Myocyte (in vitro differentiated cells): ENCODE measurements at regions not wholly inside any gene's neighbourhood (a gene's known extent, or its start where the extent isn't known, plus 50 kb on each side); places are given as distances from the start of the nearest gene placed in this dataset.

Experiments used
- DNase-seq: peaks from one replicate; pipeline ENCODE4 v3.0.0-alpha.2; 2012; ENCODE audit warnings: low read depth

DNA sequence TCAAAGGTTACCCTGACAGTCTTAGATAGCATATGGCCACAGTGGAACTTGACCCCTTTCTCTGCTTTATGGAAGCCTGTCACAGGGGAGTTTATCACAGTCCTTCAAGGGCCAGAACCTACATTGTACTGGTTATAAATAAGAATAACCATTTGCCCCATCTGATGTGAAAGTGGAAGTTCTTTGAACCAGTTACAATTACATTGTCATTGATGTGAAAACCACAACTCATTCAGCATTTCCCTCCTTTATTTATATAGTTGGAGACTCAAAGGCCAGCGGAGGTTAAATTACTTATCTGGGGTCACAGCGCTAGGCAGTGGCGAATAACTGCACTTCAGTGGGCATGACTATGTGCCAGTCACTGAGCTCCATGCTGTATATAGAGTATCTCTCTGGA, 60.5 kb upstream of the TBC1D5 start:
- DNase-seq = no peak

DNA sequence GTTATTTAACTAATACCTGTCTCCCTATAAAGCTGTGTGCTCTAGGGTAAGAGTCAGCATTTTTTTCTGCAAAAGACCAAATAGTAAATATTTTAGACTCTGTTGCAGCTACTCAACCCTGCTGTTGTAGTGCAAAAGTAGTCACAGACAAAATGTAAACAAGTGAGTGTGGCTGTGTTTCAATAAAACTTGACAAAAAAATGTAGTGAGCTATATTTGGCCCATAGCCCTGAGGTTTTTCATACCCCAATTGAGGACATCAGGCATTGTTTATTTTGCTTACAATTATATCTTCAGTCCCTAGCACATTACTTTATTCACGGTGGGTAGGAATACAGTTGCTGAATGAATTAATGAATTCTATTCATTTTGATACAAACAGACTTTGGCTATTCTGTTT, 58.7 kb upstream of the TBC1D5 start:
- DNase-seq = no peak

DNA sequence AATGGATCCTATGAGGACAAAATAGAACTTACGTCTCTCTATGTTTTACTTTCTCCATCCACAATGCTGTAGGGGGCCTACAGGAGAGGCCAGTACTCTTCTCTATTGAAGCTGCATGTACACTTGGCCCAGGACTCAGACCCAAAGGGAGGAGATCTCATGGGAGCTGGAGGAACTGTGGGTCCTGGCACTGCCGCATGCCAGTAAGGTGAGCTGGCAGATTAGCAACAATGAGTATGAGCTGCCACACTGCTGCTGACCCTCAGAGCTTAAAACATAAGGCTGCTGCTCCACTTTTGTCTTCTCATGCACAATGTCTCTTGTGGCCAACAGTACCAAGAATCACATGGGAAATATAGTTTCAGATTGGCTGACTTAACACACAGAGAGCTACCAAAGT, 57.8 kb upstream of the TBC1D5 start:
- no peak for DNase-seq

DNA sequence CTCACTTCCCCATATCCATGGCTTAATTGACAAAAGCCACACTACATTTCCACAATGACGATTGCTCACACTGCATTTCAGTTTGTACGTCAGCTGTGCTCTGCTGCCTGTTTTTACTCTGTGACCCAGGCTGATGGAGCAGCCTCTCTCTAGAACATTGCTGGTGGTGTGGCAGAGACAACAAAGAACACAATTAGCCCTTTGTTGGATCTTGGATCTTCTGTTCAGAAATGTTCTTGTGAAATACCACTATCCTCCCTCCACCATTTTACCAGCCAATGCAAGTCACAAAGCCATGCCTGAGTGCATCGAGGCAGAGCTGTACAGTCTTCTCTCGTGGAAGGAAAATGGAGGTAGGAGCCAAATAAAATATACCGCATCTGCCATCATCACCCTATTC, 56.9 kb upstream of the TBC1D5 start:
- DNase-seq = no peak

DNA sequence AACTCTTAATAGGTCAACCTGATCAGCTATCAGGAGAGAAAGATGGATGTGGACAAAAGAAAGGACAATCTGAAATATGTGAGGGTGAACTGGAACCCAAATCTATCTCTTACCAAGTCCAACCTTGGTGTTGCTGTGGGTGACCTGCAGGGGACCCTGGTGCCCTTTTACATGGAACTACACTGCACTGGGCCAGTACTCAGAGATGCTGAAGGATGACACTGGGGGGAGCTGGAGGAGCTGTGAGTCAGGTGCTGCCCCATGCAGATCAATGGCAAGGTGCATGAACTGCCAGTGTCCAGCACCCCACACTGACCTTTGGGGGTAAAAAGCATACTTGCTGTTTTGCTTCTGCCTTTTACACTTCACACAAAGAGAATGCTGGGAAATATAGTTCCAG, 55.6 kb upstream of the TBC1D5 start:
- DNase-seq = no peak

DNA sequence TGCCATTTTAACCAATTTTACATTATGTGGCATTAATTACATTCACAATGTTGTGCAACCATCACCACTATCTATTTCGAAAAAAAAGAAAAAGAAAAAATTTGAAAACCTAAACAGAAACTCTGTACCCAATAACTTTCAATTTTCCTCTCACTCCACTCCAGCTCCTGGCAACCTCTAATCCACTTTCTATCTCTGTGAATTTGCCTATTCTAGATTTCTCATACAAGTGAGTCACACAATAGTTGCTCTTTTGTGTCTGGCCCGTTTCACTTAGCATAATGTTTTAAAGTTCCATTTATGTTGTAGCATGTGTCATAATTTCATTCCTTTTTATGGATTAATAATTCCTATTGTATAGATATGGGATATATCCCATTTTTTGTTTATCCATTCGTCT, 53.3 kb upstream of the TBC1D5 start:
- DNase-seq = no peak

DNA sequence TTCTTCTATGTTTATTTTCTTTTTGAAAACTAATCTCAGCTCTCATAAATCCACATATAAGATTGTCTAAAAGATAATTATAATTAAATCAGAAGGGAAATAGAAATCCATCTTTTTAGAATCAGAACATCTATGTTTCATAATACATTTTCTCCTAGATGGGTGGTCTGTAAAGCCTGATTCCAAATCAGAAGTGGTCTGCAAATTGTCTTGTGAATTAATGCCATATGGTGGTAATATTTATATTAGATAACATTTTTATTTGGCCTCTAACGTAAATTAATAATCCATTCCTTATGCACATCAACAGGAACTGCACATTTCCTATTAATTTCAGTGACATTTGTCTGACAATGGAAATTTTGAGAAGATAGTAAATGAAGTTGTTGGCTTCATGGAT, 52.8 kb upstream of the TBC1D5 start:
- DNase-seq = no peak

DNA sequence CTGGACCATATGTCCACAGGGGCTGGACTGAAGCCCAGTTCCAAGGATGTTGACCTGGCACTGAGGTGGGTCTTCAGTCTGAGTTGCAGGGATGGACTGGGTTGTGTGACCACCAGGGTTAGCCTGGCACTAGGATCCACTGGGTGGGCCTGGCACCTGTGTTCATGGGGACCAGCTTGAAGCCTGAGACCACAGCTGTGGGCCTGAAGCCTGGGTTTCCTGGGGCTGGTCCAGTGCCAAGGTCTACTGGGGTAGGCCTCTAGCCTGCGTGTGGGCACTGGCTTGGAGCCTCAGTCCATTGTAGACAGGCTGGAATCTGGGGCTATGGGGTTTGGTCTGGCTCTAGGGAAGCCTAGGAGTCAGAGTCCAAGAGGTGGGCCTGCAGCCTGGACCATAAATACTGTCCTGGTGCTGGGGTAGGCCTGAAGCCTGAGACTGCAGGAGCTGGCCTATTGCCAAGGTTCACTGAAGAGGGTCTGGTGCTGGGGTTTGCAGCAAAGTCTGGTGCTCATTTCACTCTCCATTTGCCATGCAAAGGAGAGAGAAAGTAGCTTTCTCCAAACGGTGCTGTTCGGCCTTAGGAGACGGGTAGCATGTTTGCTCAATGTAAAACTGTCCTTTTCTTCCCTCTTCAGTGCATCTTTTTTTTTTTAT, 51.2 kb upstream of the TBC1D5 start:
- no peak for DNase-seq
